A673 (cell line): ENCODE measurements at regions not wholly inside any gene's neighbourhood (a gene's known extent, or its start where the extent isn't known, plus 50 kb on each side); places are given as distances from the start of the nearest gene placed in this dataset.
A peak's percentile ranks its signal among the peaks of the same experiment; 100 is the strongest.

ENCODE experiments used
- BruUV-seq: library from RNA; stranded (reverse); fragments of 400-500 nt; replicated peaks from 2 replicates; lab custom pipeline; 2021; lab: Mats Ljungman, UMichigan
- CTCF ChIA-PET: fragments of 300-600 bp; sonication (Branson Sonifier 250); formaldehyde crosslinking; loops from one replicate; lab custom pipeline; 2022; ENCODE audit warnings: antibody characterized with exemption; lab: Charles Lee
- POLR2A ChIA-PET: fragments of 300-600 bp; sonication (Branson Sonifier 250); formaldehyde crosslinking; loops from one replicate; lab custom pipeline; 2022; ENCODE audit warnings: antibody characterized with exemption; ENCODE audit not compliant: low non-redundant PET; lab: Charles Lee
- DNase-seq: peaks from one replicate; pipeline ENCODE4 v3.0.0-alpha.2; 2015; ENCODE audit warnings: low spot score
- H3K27ac ChIP-seq: fragments of 200-600 bp; sonication (generic); 2 replicates; pipeline ENCODE4 v1.5.1; 2016; ENCODE audit warnings: mixed run types, low read depth, mild to moderate bottlenecking, mixed read lengths, antibody characterized with exemption, low read length; ENCODE audit not compliant: poor library complexity, severe bottlenecking
- H3K27me3 ChIP-seq: fragments of 200-600 bp; sonication (generic); replicated peaks from 2 replicates; pipeline ENCODE4 v1.6.1; 2017; ENCODE audit warnings: mixed run types, low read depth, mild to moderate bottlenecking, mixed read lengths, antibody characterized with exemption, low read length; ENCODE audit not compliant: insufficient read depth, poor library complexity
- H3K36me3 ChIP-seq: fragments of 200-600 bp; sonication (generic); 2 replicates; pipeline ENCODE4 v1.6.1; 2016; ENCODE audit warnings: mixed run types, mild to moderate bottlenecking, mixed read lengths, antibody characterized with exemption, low read length; ENCODE audit not compliant: insufficient read depth, poor library complexity, severe bottlenecking
- H3K4me1 ChIP-seq: fragments of 200-600 bp; sonication (generic); 2 replicates; pipeline ENCODE4 v1.6.1; 2017; ENCODE audit warnings: mixed run types, mild to moderate bottlenecking, mixed read lengths, antibody characterized with exemption, low read length; ENCODE audit not compliant: insufficient read depth, poor library complexity, severe bottlenecking
- H3K4me3 ChIP-seq: fragments of 200-600 bp; sonication (generic); 2 replicates; pipeline ENCODE4 v1.5.1; 2016; ENCODE audit warnings: low read depth, mixed run types, mild to moderate bottlenecking, mixed read lengths, low read length; ENCODE audit not compliant: poor library complexity, severe bottlenecking
- H3K9me3 ChIP-seq: fragments of 200-600 bp; sonication (generic); 2 replicates; pipeline ENCODE4 v1.6.1; 2016; ENCODE audit warnings: mixed run types, low read depth, mild to moderate bottlenecking, mixed read lengths, antibody characterized with exemption, low read length; ENCODE audit not compliant: poor library complexity, severe bottlenecking
- EZH2 ChIP-seq: fragments of 200-600 bp; sonication (generic); IDR thresholded peaks from 2 replicates; pipeline ENCODE4 v1.6.1; 2017; ENCODE audit warnings: borderline replicate concordance, low read depth, mild to moderate bottlenecking, mixed read lengths, antibody characterized with exemption, low read length; ENCODE audit not compliant: poor library complexity, severe bottlenecking
- intact Hi-C: fragments of 100-400 bp; cut with micrococcal nuclease; formaldehyde crosslinking; loops from one replicate; pipeline ENCODE4 v1.10.0; 2022; ENCODE audit not compliant: unreplicated experiment
- TF ChIP-seq, protein P1 (sequence below): fragments of 300-800, 200-600 bp; sonication (generic); conservative IDR thresholded peaks from 2 replicates; pipeline ENCODE4 v1.5.1; 2017; ENCODE audit warnings: low read depth, mild to moderate bottlenecking, antibody characterized with exemption, low read length, moderate library complexity, mixed read lengths

- Histone ChIP-seq H3K4me3 (no peak overlapping the region), H3K4me1 (no peaks in the 10 kb centered on the region), H3K27me3 (no peaks in the 10 kb centered on the region), H3K36me3 (no peaks in the 10 kb centered on the region), H3K9me3 (no peaks in the 10 kb centered on the region), H3K27ac (no peak overlapping the region)
- BruUV-seq: no TSS peak
- CTCF ChIA-PET: no interaction called here
- POLR2A ChIA-PET: no interaction called here
- TF ChIP-seq, protein P1, sequence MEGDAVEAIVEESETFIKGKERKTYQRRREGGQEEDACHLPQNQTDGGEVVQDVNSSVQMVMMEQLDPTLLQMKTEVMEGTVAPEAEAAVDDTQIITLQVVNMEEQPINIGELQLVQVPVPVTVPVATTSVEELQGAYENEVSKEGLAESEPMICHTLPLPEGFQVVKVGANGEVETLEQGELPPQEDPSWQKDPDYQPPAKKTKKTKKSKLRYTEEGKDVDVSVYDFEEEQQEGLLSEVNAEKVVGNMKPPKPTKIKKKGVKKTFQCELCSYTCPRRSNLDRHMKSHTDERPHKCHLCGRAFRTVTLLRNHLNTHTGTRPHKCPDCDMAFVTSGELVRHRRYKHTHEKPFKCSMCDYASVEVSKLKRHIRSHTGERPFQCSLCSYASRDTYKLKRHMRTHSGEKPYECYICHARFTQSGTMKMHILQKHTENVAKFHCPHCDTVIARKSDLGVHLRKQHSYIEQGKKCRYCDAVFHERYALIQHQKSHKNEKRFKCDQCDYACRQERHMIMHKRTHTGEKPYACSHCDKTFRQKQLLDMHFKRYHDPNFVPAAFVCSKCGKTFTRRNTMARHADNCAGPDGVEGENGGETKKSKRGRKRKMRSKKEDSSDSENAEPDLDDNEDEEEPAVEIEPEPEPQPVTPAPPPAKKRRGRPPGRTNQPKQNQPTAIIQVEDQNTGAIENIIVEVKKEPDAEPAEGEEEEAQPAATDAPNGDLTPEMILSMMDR: no peak
- no peak for TF ChIP-seq EZH2
- intact Hi-C loops: loop anchor here (10.0 kb wide), 1 partner anchor 376 kb away; the partner anchor contains the start of gene ALCAM
- DNase-seq: no peak
These were observed 378.2 kb upstream of the ALCAM start for GRCh38 chr3:104988496-104988895.

DNA sequence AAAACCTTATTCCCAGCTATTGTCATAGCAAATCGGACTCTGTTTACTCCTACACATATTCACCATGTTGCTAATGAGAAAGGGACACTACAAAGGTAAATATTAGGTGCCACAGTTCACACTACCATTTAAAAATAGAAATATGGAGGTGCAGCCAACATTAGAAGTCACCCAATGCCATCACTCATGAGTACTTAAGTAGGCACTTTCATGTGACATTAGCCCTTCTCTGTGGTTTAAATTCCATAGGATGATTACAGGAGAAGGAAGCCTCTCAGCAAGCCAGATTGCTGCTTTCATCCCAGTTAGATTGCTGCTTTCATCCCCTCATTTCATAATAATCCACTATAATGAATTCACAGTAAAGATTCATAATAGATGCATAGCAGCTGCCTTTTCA is 376.8 kb upstream of the ALCAM start:
- DNase-seq: no peak
- intact Hi-C loops: loop anchor here (10.0 kb wide), 1 partner anchor 375 kb away; the partner anchor contains the start of gene ALCAM
- POLR2A ChIA-PET: no interaction called here
- no peaks in the 10 kb centered on the region for H3K9me3 ChIP-seq
- no peaks in the 10 kb centered on the region for H3K27me3 ChIP-seq
- H3K36me3 ChIP-seq: no peaks in the 10 kb centered on the region
- no TSS peak for BruUV-seq
- H3K4me1 ChIP-seq: no peaks in the 10 kb centered on the region
- no peak for TF ChIP-seq EZH2
- CTCF ChIA-PET: no interaction called here
- no peak overlapping the region for H3K4me3 ChIP-seq
- H3K27ac ChIP-seq: no peak overlapping the region

DNA sequence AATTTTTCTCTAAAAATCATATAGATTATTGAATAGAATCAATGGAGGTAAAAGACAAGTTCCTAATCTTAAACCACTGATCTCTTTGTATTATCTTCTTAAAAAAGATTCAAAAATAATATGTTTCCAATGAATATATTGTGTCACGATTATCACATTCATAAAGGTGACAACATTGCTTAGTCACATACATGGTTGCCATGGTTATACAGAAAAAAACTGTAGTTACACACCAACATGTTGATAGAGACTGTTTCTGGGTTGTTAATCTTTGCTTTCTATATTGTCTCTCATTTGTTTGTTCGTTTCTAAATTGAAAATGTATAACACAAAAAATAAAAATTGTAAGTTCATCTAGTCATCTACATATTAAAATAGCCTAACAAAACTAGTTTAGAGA is 376.0 kb upstream of the ALCAM start:
- Histone ChIP-seq H3K4me1 (no peaks in the 10 kb centered on the region), H3K27ac (no peak overlapping the region), H3K27me3 (no peaks in the 10 kb centered on the region), H3K4me3 (no peak overlapping the region), H3K9me3 (no peaks in the 10 kb centered on the region), H3K36me3 (no peaks in the 10 kb centered on the region)
- ChIA-PET POLR2A (no interaction called here), CTCF (no interaction called here)
- no peak for DNase-seq
- TF ChIP-seq, protein P1: no peak
- TF ChIP-seq EZH2: no peak
- no TSS peak for BruUV-seq
- intact Hi-C loops: no loop called here

DNA sequence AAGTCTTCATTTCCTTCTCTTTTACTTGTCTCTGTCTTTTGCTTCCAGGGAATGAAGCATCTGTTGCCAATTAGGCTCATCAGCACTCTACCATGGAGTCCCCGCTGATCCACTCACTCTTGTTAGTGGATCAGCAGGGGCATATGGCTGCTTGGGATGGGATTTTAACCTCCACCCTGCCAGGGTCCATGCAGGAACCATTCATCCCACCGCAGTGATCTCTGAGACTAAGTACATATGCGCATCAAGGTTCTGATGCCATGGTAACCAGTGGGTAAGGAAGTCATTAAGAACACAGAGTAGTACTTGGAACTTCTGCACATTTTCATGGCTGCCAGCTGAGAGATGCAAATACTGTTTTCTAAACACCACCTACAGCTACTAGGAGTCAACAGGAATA is 374.0 kb upstream of the ALCAM start:
- intact Hi-C loops: no loop called here
- DNase-seq: peak; percentile 40
- POLR2A ChIA-PET: no interaction called here
- TF ChIP-seq EZH2: no peak
- TF ChIP-seq, protein P1: no peak
- H3K4me3 ChIP-seq: no peak overlapping the region
- no peaks in the 10 kb centered on the region for H3K9me3 ChIP-seq
- no peak overlapping the region for H3K27ac ChIP-seq
- no TSS peak for BruUV-seq
- H3K4me1 ChIP-seq: no peaks in the 10 kb centered on the region
- CTCF ChIA-PET: no interaction called here
- no peaks in the 10 kb centered on the region for H3K27me3 ChIP-seq
- H3K36me3 ChIP-seq: no peaks in the 10 kb centered on the region
